ENCODE measurements at regions not wholly inside any gene's neighbourhood (a gene's known extent, or its start where the extent isn't known, plus 50 kb on each side); places are given as distances from the start of the nearest gene placed in this dataset.

GRCh38 chr12:104852896-104853295, 105.2 kb downstream of the SLC41A2 start:
- no peaks in the 10 kb centered on the region for H3K4me1 Mint-ChIP-seq
- H3K9me3 Mint-ChIP-seq: no peaks in the 10 kb centered on the region
- H3K27me3 Mint-ChIP-seq: no peaks in the 10 kb centered on the region
- POLR2A ChIA-PET: no interaction called here
- ATAC-seq (no peak), DNase-seq (no peak)
- H3K36me3 Mint-ChIP-seq: no peaks in the 10 kb centered on the region
- no peak overlapping the region for H3K27ac Mint-ChIP-seq
- no peak overlapping the region for H3K4me3 Mint-ChIP-seq

GRCh38 chr12:104852102-104852501, 106.0 kb downstream of the SLC41A2 start:
- no peaks in the 10 kb centered on the region for H3K9me3 Mint-ChIP-seq
- DNase-seq (no peak), ATAC-seq (no peak)
- no peak overlapping the region for H3K4me3 Mint-ChIP-seq
- POLR2A ChIA-PET: no interaction called here
- no peaks in the 10 kb centered on the region for H3K27me3 Mint-ChIP-seq
- no peaks in the 10 kb centered on the region for H3K4me1 Mint-ChIP-seq
- H3K27ac Mint-ChIP-seq: no peak overlapping the region
- H3K36me3 Mint-ChIP-seq: no peaks in the 10 kb centered on the region

DNA sequence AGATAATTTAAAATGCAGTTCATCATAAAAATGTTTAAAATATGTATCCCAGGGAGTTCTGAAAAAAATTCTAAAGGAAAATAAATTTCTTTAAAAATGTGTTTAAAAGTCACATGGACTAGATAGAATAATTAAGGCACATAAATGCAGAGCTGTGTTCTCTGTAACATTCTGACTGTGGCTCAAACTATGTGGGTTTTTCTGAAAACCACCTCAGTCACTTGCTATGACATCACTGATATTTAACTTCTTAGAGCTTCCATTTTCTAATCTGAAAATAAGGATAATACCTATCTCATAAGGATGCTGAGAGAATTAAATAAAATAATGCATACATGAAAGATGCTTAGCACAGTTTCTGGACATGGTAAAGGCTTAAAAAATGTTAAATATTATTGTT, 107.3 kb downstream of the SLC41A2 start:
- H3K4me1 Mint-ChIP-seq: no peaks in the 10 kb centered on the region
- no peak overlapping the region for H3K4me3 Mint-ChIP-seq
- peaks cover 0 to 10% (median under 1%) of the 10 kb centered on the region in 5 donors for H3K27me3 Mint-ChIP-seq
- ATAC-seq (no peak), DNase-seq (no peak)
- no peaks in the 10 kb centered on the region for H3K36me3 Mint-ChIP-seq
- POLR2A ChIA-PET: no interaction called here
- H3K27ac Mint-ChIP-seq: no peak overlapping the region
- no peaks in the 10 kb centered on the region for H3K9me3 Mint-ChIP-seq

GRCh38 chr12:104846056-104846767, 111.9 kb downstream of the SLC41A2 start:
- no peak for DNase-seq
- Mint-ChIP-seq H3K27ac (no peak overlapping the region), H3K4me3 (no peak overlapping the region)

GRCh38 chr12:104844123-104844522, 114.0 kb downstream of the SLC41A2 start:
- Mint-ChIP-seq H3K27me3 (peaks cover 0 to 17% (median 5%) of the 10 kb centered on the region in 5 donors), H3K36me3 (no peaks in the 10 kb centered on the region), H3K4me1 (no peaks in the 10 kb centered on the region), H3K9me3 (no peaks in the 10 kb centered on the region), H3K27ac (no peak overlapping the region), H3K4me3 (no peak overlapping the region)
- no peak for DNase-seq
- ATAC-seq: no peak
- POLR2A ChIA-PET: no interaction called here

More at GRCh38 chr12:104846056-104846767, 111.9 kb downstream of the SLC41A2 start:
- Mint-ChIP-seq H3K36me3 (no peaks in the 10 kb centered on the region), H3K9me3 (no peaks in the 10 kb centered on the region), H3K27me3 (peaks cover 0 to 17% (median 5%) of the 10 kb centered on the region in 5 donors), H3K4me1 (no peaks in the 10 kb centered on the region)
- POLR2A ChIA-PET: no interaction called here
- no peak for ATAC-seq

GRCh38 chr12:104840262-104840661, 117.8 kb downstream of the SLC41A2 start:
- DNase-seq (no peak), ATAC-seq (no peak)
- H3K27ac Mint-ChIP-seq: no peak overlapping the region
- H3K27me3 Mint-ChIP-seq: peaks cover 0 to 4% (median under 1%) of the 10 kb centered on the region in 5 donors
- no peaks in the 10 kb centered on the region for H3K9me3 Mint-ChIP-seq
- H3K4me3 Mint-ChIP-seq: no peak overlapping the region
- no peaks in the 10 kb centered on the region for H3K4me1 Mint-ChIP-seq
- POLR2A ChIA-PET: no interaction called here
- H3K36me3 Mint-ChIP-seq: no peaks in the 10 kb centered on the region

DNA sequence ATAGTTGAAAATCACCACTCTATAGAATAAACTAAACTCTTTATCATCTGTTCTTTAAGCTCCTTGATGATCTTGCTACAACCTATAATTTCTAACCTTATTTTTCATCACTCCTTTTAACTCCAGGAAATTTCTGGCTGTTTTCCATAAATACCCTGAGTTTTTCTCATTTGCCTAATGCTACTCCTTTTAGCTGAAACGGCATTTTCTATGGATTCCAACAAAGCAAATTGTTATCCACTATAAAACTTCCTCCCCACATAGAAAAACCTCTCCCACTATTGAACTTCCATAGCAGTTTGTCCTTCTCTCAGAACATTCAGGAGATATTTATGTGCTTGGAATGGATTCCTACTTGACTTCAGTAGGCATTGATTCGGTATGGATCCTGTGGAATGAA, 122.8 kb downstream of the SLC41A2 start:
- POLR2A ChIA-PET: no interaction called here
- Mint-ChIP-seq H3K4me3 (no peak overlapping the region), H3K9me3 (no peaks in the 10 kb centered on the region), H3K36me3 (no peaks in the 10 kb centered on the region), H3K27ac (no peak overlapping the region), H3K4me1 (no peaks in the 10 kb centered on the region), H3K27me3 (peaks cover 0 to 4% (median 0%) of the 10 kb centered on the region in 5 donors)
- ATAC-seq: no peak
- DNase-seq: no peak

DNA sequence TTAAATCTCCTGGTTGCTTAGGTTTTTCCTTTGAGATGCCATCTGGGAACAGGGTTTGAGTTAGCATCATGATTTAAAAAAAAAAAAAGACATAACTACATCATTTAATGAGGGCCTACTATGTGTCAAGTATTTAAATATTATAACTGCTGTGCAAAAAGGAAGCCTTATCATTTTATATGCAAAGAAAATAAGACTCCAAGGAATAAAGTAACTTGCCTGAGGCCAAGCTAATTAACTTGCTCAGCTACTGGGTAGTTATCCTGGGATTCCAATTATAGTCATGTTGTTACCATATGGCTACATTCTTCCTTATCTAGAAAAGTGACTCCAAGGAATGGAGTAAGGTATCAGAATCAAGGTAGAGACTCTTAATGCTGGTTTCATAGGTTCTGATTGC, 123.5 kb downstream of the SLC41A2 start:
- POLR2A ChIA-PET: no interaction called here
- Mint-ChIP-seq H3K36me3 (no peaks in the 10 kb centered on the region), H3K9me3 (no peaks in the 10 kb centered on the region), H3K4me3 (no peak overlapping the region), H3K4me1 (no peaks in the 10 kb centered on the region), H3K27me3 (peaks cover 0 to 4% (median 0%) of the 10 kb centered on the region in 5 donors), H3K27ac (no peak overlapping the region)
- DNase-seq (no peak), ATAC-seq (no peak)

DNA sequence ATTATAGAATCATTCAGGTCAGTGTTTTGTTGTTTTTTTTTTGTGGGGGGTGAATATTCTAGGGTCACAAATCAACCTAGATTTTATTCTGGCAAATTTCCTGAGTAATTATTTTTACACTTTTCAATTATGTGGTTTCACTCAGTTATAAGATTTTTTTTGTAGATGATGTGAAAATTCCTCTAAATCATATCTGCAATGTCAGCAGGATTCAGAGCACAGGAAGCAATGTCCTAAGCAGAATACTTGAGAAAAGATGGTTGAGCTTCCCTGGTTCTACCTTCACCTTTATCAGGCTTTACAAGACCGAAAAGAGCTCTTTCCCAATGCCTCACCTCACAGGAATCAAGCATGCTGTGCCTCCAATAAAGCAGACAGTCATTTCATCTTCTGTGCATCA, 124.3 kb downstream of the SLC41A2 start:
- POLR2A ChIA-PET: no interaction called here
- Mint-ChIP-seq H3K4me3 (no peak overlapping the region), H3K27me3 (peaks cover 0 to 4% (median 0%) of the 10 kb centered on the region in 5 donors), H3K4me1 (no peaks in the 10 kb centered on the region), H3K27ac (no peak overlapping the region), H3K36me3 (no peaks in the 10 kb centered on the region), H3K9me3 (no peaks in the 10 kb centered on the region)
- ATAC-seq (no peak), DNase-seq (no peak)

GRCh38 chr12:104828015-104828414, 130.1 kb downstream of the SLC41A2 start:
- ATAC-seq: no peak
- POLR2A ChIA-PET: interaction anchor here (0.6 kb wide), 1 partner anchor 640 kb away, joined by 3 read pairs; no protein-coding TSS in a partner anchor
- Mint-ChIP-seq H3K4me3 (no peak overlapping the region), H3K27ac (no peak overlapping the region), H3K4me1 (no peaks in the 10 kb centered on the region), H3K36me3 (peaks cover 0 to 22% (median 10%) of the 10 kb centered on the region in 3 donors), H3K9me3 (peaks cover 0 to 26% (median 13%) of the 10 kb centered on the region in 9 donors), H3K27me3 (peaks cover 0 to 2% (median 0%) of the 10 kb centered on the region in 5 donors)
- no peak for DNase-seq

GRCh38 chr12:104827587-104827986, 130.5 kb downstream of the SLC41A2 start:
- Mint-ChIP-seq H3K9me3 (peaks cover 0 to 26% (median 13%) of the 10 kb centered on the region in 9 donors), H3K36me3 (peaks cover 0 to 22% (median 10%) of the 10 kb centered on the region in 3 donors), H3K4me3 (no peak overlapping the region), H3K27me3 (peaks cover 0 to 2% (median 0%) of the 10 kb centered on the region in 5 donors), H3K4me1 (peaks cover 0 to 4% (median 3%) of the 10 kb centered on the region in 4 donors), H3K27ac (no peak overlapping the region)
- ATAC-seq (no peak), DNase-seq (no peak)
- POLR2A ChIA-PET: no interaction called here

- Mint-ChIP-seq H3K4me1 (peaks cover 0 to 7% (median 4%) of the 10 kb centered on the region in 4 donors), H3K36me3 (peaks cover 0 to 22% (median 10%) of the 10 kb centered on the region in 3 donors), H3K27ac (no peak overlapping the region), H3K4me3 (no peak overlapping the region), H3K9me3 (peaks cover 0 to 26% (median 13%) of the 10 kb centered on the region in 9 donors), H3K27me3 (peaks cover 0 to 2% (median 0%) of the 10 kb centered on the region in 5 donors)
- ATAC-seq (no peak), DNase-seq (no peak)
- POLR2A ChIA-PET: no interaction called here
Observed at GRCh38 chr12:104825408-104825807, 132.7 kb downstream of the SLC41A2 start.

DNA sequence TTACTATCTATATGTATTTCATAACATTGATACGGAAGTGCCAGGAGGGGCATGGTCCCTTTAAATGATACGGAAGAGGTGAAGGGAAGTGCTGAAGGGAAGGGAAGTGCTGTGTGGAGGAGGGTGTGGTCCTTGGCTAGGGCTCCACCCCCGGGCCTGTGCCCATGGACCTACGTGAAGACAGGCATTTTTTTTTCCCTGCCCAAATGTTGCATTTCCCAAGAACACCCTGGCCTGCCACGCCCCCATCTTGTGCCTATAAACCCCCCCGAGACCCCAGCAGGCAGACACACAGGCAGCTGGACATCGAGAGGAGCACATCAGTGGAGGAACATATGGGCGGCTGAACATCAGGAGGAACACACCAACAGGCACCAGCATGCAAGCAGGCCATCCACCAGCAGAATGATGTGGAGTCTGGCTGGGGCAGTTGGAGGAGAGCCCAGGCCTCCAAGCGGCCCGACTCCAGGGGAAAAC, 134.1 kb downstream of the SLC41A2 start:
- POLR2A ChIA-PET: no interaction called here
- H3K9me3 Mint-ChIP-seq: peaks cover 0 to 30% (median 13%) of the 10 kb centered on the region in 9 donors
- no peak overlapping the region for H3K4me3 Mint-ChIP-seq
- H3K4me1 Mint-ChIP-seq: peaks cover 0 to 7% (median 4%) of the 10 kb centered on the region in 4 donors
- no peak for ATAC-seq
- DNase-seq: no peak
- peaks cover 0 to 22% (median 10%) of the 10 kb centered on the region in 3 donors for H3K36me3 Mint-ChIP-seq
- peaks cover 0 to 2% (median 0%) of the 10 kb centered on the region in 5 donors for H3K27me3 Mint-ChIP-seq
- H3K27ac Mint-ChIP-seq: no peak overlapping the region

Measured in naive thymus-derived CD8-positive, alpha-beta T cell (primary cell).